Erythroblast (primary cell): ENCODE measurements at regions not wholly inside any gene's neighbourhood (a gene's known extent, or its start where the extent isn't known, plus 50 kb on each side); places are given as distances from the start of the nearest gene placed in this dataset.
"Not testable (repeated sequence)": the region's sequence is repeated elsewhere in the genome, so short reads cannot be mapped to it uniquely, and the experiment has no call there.

Source experiments
- GATA1 ChIP-seq: IDR thresholded peaks from 2 replicates; pipeline ENCODE4 v1.6.1; 2011; ENCODE audit warnings: low read depth, mild to moderate bottlenecking, control low read depth, low read length, moderate library complexity
- POLR2A ChIP-seq: IDR thresholded peaks from 2 replicates; pipeline ENCODE4 v1.6.1; 2011; ENCODE audit warnings: mild to moderate bottlenecking, low read length

DNA sequence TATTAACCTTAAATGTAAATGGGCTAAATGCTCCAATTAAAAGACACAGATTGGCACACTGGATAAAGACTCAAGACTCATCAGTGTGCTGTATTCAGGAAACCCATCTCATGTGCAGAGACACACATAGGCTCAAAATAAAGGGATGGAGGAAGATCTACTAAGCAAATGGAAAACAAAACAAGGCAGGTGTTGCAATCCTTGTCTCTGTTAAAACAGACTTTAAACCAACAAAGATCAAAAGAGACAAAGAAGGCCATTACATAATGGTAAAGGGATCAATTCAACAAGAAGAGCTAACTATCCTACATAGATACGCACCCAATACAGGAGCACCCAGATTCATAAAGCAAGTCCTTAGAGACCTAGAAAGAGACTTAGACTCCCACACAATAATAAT is 80.1 kb upstream of the NPSR1 start:
- not testable (repeated sequence) for TF ChIP-seq POLR2A, GATA1
